ENCODE measurements at regions not wholly inside any gene's neighbourhood (a gene's known extent, or its start where the extent isn't known, plus 50 kb on each side); places are given as distances from the start of the nearest gene placed in this dataset.

GRCh38 chr12:131403676-131404075 is 307.2 kb upstream of the SFSWAP start:
- no peak overlapping the region for H3K27ac Mint-ChIP-seq
- TF ChIP-seq CTCF (IDR thresholded peaks at IDR 0.05; ENCODE audit: unreplicated experiment) = no peak

GRCh38 chr12:131404705-131405104 is 306.2 kb upstream of the SFSWAP start:
- DNase-seq (ENCODE audit: low spot score in 2 of 2, unreplicated experiment in 2 of 2) = no peak
- Mint-ChIP-seq H3K27me3 (ENCODE audit: low read depth) (no peaks in the 10 kb centered on the region), H3K36me3 (no peaks in the 10 kb centered on the region), H3K4me1 (no peaks in the 10 kb centered on the region), H3K27ac (no peak overlapping the region), H3K9me3 (peaks cover 15% of the 10 kb centered on the region), H3K4me3 (no peak overlapping the region)
- no peak for TF ChIP-seq CTCF (IDR thresholded peaks at IDR 0.05; ENCODE audit: unreplicated experiment)

More at GRCh38 chr12:131403676-131404075, 307.2 kb upstream of the SFSWAP start:
- DNase-seq (ENCODE audit: low spot score in 2 of 2, unreplicated experiment in 2 of 2) = no peak
- peaks cover 20% of the 10 kb centered on the region for H3K9me3 Mint-ChIP-seq
- no peak overlapping the region for H3K4me3 Mint-ChIP-seq
- no peaks in the 10 kb centered on the region for H3K27me3 Mint-ChIP-seq (ENCODE audit: low read depth)
- H3K36me3 Mint-ChIP-seq = no peaks in the 10 kb centered on the region
- no peaks in the 10 kb centered on the region for H3K4me1 Mint-ChIP-seq

GRCh38 chr12:131407221-131408035 is 303.5 kb upstream of the SFSWAP start:
- no peak overlapping the region for H3K27ac Mint-ChIP-seq
- no peak overlapping the region for H3K4me3 Mint-ChIP-seq
- peaks cover 5% of the 10 kb centered on the region for H3K27me3 Mint-ChIP-seq (ENCODE audit: low read depth)
- peaks cover 17% of the 10 kb centered on the region for H3K9me3 Mint-ChIP-seq
- DNase-seq (ENCODE audit: low spot score in 2 of 2, unreplicated experiment in 2 of 2) = no peak
- no peaks in the 10 kb centered on the region for H3K4me1 Mint-ChIP-seq
- no peaks in the 10 kb centered on the region for H3K36me3 Mint-ChIP-seq
- no peak for TF ChIP-seq CTCF (IDR thresholded peaks at IDR 0.05; ENCODE audit: unreplicated experiment)

GRCh38 chr12:131408036-131408365 is 302.9 kb upstream of the SFSWAP start:
- Mint-ChIP-seq H3K9me3 (peaks cover 14% of the 10 kb centered on the region), H3K27me3 (ENCODE audit: low read depth) (peaks cover 9% of the 10 kb centered on the region), H3K36me3 (no peaks in the 10 kb centered on the region), H3K27ac (no peak overlapping the region), H3K4me3 (no peak overlapping the region), H3K4me1 (no peaks in the 10 kb centered on the region)
- no peak for TF ChIP-seq CTCF (IDR thresholded peaks at IDR 0.05; ENCODE audit: unreplicated experiment)
- DNase-seq (ENCODE audit: low spot score in 2 of 2, unreplicated experiment in 2 of 2) = no peak

GRCh38 chr12:131408484-131408883 is 302.4 kb upstream of the SFSWAP start:
- Mint-ChIP-seq H3K9me3 (peaks cover 14% of the 10 kb centered on the region), H3K36me3 (no peaks in the 10 kb centered on the region), H3K4me3 (no peak overlapping the region), H3K27ac (no peak overlapping the region), H3K27me3 (ENCODE audit: low read depth) (peaks cover 9% of the 10 kb centered on the region), H3K4me1 (no peaks in the 10 kb centered on the region)
- no peak for TF ChIP-seq CTCF (IDR thresholded peaks at IDR 0.05; ENCODE audit: unreplicated experiment)
- DNase-seq (ENCODE audit: low spot score in 2 of 2, unreplicated experiment in 2 of 2) = no peak
